Common myeloid progenitor, CD34-positive (primary cell): ENCODE measurements at regions not wholly inside any gene's neighbourhood (a gene's known extent, or its start where the extent isn't known, plus 50 kb on each side); places are given as distances from the start of the nearest gene placed in this dataset.

ENCODE experiments used
- CTCF ChIA-PET: fragments of 350-600 bp; sonication (Branson Sonifier 250); formaldehyde crosslinking; loops from one replicate; lab custom pipeline; 2021; ENCODE audit warnings: antibody characterized with exemption; lab: Charles Lee
- POLR2A ChIA-PET: fragments of 350-600 bp; sonication (Branson Sonifier 250); formaldehyde crosslinking; loops from one replicate; lab custom pipeline; 2021; ENCODE audit warnings: antibody characterized with exemption; lab: Charles Lee
- DNase-seq, 3 donors: peaks; one replicate each; pipeline versions ENCODE4 v3.0.0 to v3.0.0-alpha.2; 2013
- H3K27ac ChIP-seq, 2 experiments: 1 replicate in 1 of 2; 2 replicates in 1 of 2; pipeline ENCODE4 v1.7.0; 2013; ENCODE audit warnings: inconsistent platforms in 2 of 2, low read length in 2 of 2, mild to moderate bottlenecking in 2 of 2, low read depth in 1 of 2, moderate library complexity in 1 of 2; ENCODE audit not compliant: severe bottlenecking in 2 of 2, insufficient read depth in 1 of 2, poor library complexity in 1 of 2
- H3K27me3 ChIP-seq, 5 experiments: replicated peaks in 2 of 5; 1 replicate in 3 of 5; 2 replicates in 2 of 5; pipeline versions ENCODE4 v1.6.1 to v1.7.0; 2013; ENCODE audit warnings: low read length in 4 of 5, mild to moderate bottlenecking in 2 of 5, moderate library complexity in 2 of 5, inconsistent platforms in 1 of 5; ENCODE audit not compliant: insufficient read depth in 5 of 5, control insufficient read depth in 4 of 5
- H3K36me3 ChIP-seq, 4 experiments: 1 replicate in 2 of 4; 2 replicates in 2 of 4; pipeline versions ENCODE4 v1.6.1 to v1.7.0; 2013; ENCODE audit warnings: low read length in 3 of 4, control low read depth in 1 of 4, mild to moderate bottlenecking in 1 of 4; ENCODE audit not compliant: control insufficient read depth in 4 of 4, insufficient read depth in 4 of 4
- H3K4me1 ChIP-seq, 4 experiments: 1 replicate in 3 of 4; 2 replicates in 1 of 4; pipeline versions ENCODE4 v1.6.1 to v1.7.1; 2013; ENCODE audit warnings: low read length in 3 of 4, mild to moderate bottlenecking in 3 of 4, control low read depth in 1 of 4, inconsistent platforms in 1 of 4, moderate library complexity in 1 of 4; ENCODE audit not compliant: control insufficient read depth in 4 of 4, insufficient read depth in 4 of 4; ENCODE audit errors: control extremely low read depth in 1 of 4
- H3K4me3 ChIP-seq, 7 experiments: 1 replicate in 4 of 7; 2 replicates in 3 of 7; pipeline versions ENCODE4 v1.5.1 to v1.7.0; 2013; ENCODE audit warnings: mild to moderate bottlenecking in 7 of 7, low read length in 6 of 7, moderate library complexity in 6 of 7, inconsistent platforms in 2 of 7, low read depth in 2 of 7, control low read depth in 1 of 7; ENCODE audit not compliant: insufficient read depth in 4 of 7, control insufficient read depth in 1 of 7; ENCODE audit errors: extremely low read depth in 1 of 7
- H3K9me3 ChIP-seq, 5 experiments: 1 replicate in 4 of 5; 2 replicates in 1 of 5; pipeline versions ENCODE4 v1.6.1 to v1.7.1; 2013; ENCODE audit warnings: low read length in 4 of 5, mild to moderate bottlenecking in 2 of 5, inconsistent platforms in 1 of 5, low read depth in 1 of 5, moderate library complexity in 1 of 5; ENCODE audit not compliant: control insufficient read depth in 4 of 5, insufficient read depth in 2 of 5; ENCODE audit errors: control extremely low read depth in 1 of 5
- WGBS: methylation state at CpG from one replicate; pipeline ENCODE4 v1.1.5; 2013; ENCODE audit not compliant: insufficient coverage; 5-methylcytosine and 5-hydroxymethylcytosine counted together

DNA sequence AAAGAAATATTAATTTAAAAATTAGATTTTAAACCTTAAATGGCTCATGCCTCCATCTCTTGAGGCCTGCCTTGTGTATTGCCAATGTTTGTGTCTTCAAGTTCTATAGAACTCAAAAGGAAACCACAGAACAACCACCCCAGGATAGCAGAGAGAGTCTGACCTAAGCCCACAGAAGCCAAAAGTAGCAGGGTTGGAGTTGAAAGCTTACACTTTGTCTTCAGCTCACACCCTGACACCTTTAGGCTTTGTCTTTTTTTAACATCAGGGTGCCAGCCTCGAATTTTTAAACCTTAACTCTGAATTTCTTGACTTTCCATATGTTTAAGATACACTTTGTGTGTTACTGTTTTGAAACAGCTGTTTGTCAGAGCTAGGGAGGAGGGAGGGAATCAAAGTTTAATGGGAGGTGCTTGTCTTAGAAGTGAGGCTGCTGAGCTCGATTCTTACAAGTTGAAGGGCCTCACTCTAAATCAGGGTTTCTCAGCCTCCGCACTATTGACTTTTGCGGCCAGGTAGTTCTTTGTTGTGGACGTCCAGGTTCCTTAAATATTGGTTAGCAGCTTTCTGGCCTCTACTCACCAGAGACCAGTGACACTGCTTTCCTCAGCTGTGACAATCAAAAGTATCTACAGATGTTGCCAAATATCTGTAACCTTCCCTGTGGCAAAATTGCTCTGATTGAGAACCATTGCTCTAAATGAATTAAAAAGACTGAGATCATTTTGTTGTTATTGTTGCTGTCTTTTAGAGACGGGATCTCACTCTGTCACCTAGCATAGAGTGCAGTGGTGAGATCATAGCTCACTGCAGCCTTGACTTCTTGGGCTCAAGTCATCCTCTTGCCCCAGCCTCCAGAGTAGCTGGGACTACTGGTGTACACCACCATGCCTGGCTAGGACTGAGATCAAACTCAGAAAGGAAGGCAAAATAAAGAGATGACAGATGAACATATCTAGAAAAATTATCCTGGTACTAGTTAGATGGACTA, 139.2 kb upstream of the EOMES start:
- DNase-seq = no peak
- no peaks in the 10 kb centered on the region for H3K9me3 ChIP-seq
- H3K27me3 ChIP-seq = no peaks in the 10 kb centered on the region
- H3K36me3 ChIP-seq = no peaks in the 10 kb centered on the region
- no peak overlapping the region for H3K4me3 ChIP-seq
- CTCF ChIA-PET = no interaction called here
- 87% methylated on average over 5 of the region's 6 CpGs for WGBS
- POLR2A ChIA-PET = no interaction called here
- H3K4me1 ChIP-seq = no peaks in the 10 kb centered on the region
- no peak overlapping the region for H3K27ac ChIP-seq

- Histone ChIP-seq H3K27me3 (no peaks in the 10 kb centered on the region), H3K9me3 (peaks cover 0 to 18% (median 3%) of the 10 kb centered on the region in 5 experiments), H3K27ac (no peak overlapping the region), H3K36me3 (no peaks in the 10 kb centered on the region), H3K4me1 (no peaks in the 10 kb centered on the region), H3K4me3 (no peak overlapping the region)
- POLR2A ChIA-PET = no interaction called here
- DNase-seq = no peak
- CTCF ChIA-PET = no interaction called here
Measured at GRCh38 chr3:27865731-27866130, 143.6 kb upstream of the EOMES start.

- H3K36me3 ChIP-seq = no peaks in the 10 kb centered on the region
- ChIA-PET CTCF (no interaction called here), POLR2A (no interaction called here)
- H3K27ac ChIP-seq = no peak overlapping the region
- H3K4me1 ChIP-seq = no peaks in the 10 kb centered on the region
- no peaks in the 10 kb centered on the region for H3K27me3 ChIP-seq
- H3K4me3 ChIP-seq = no peak overlapping the region
- H3K9me3 ChIP-seq = peaks cover 2 to 18% (median 3%) of the 10 kb centered on the region in 5 experiments
- DNase-seq = no peak
Measured at GRCh38 chr3:27869152-27869551, 147.0 kb upstream of the EOMES start.

- Histone ChIP-seq H3K4me3 (no peak overlapping the region), H3K27ac (no peak overlapping the region), H3K4me1 (peaks cover 2 to 25% (median 18%) of the 10 kb centered on the region in 4 experiments), H3K9me3 (no peaks in the 10 kb centered on the region), H3K27me3 (no peaks in the 10 kb centered on the region), H3K36me3 (no peaks in the 10 kb centered on the region)
- POLR2A ChIA-PET = no interaction called here
- CTCF ChIA-PET = no interaction called here
- peak in 2 of 3 donors; percentile 69 to 70 for DNase-seq
- 91% methylated on average over 4 of the region's 7 CpGs for WGBS
Measured at GRCh38 chr3:27877061-27878013, 155.2 kb upstream of the EOMES start.

DNA sequence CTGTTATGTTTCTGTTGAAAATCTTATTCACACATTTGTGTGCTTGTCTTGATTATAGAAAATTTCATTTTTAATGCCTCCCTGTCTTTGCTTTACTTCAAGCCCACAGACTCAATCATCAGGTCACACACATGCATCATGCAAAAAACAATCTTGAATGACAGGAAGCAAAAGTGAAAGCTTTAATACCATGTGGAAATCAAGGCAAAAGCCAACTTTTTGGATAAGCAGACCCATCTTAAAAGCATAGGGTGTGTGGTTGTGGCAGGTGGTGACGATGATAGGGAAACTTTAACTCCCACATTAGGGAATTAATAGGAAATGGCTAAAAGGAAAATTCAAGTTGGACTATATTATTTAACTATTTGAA, 155.9 kb upstream of the EOMES start:
- no peaks in the 10 kb centered on the region for H3K36me3 ChIP-seq
- no peaks in the 10 kb centered on the region for H3K27me3 ChIP-seq
- DNase-seq = peak in 2 of 3 donors; percentile 29 to 40
- no CpG with 5 or more reads among the region's 1 CpG for WGBS
- POLR2A ChIA-PET = no interaction called here
- no peak overlapping the region for H3K4me3 ChIP-seq
- H3K27ac ChIP-seq = no peak overlapping the region
- CTCF ChIA-PET = no interaction called here
- H3K4me1 ChIP-seq = peaks cover 2 to 25% (median 18%) of the 10 kb centered on the region in 4 experiments
- H3K9me3 ChIP-seq = no peaks in the 10 kb centered on the region

- peak; percentile 17 to 63 (median 55) for DNase-seq
- Histone ChIP-seq H3K27ac (peak overlapping the region in 1 of 2 experiments; percentile 67), H3K27me3 (no peaks in the 10 kb centered on the region), H3K9me3 (no peaks in the 10 kb centered on the region), H3K4me3 (peak overlapping the region in 6 of 7 experiments; percentile 53 to 83 (median 66)), H3K4me1 (peaks cover 2 to 25% (median 18%) of the 10 kb centered on the region in 4 experiments), H3K36me3 (no peaks in the 10 kb centered on the region)
- ChIA-PET CTCF (interaction anchor here (0.5 to 1.1 kb wide), 2 partner anchors 414 to 423 kb away, joined by 3 read pairs; no protein-coding TSS in a partner anchor), POLR2A (no interaction called here)
- no CpG with 5 or more reads among the region's 7 CpGs for WGBS
Measured at GRCh38 chr3:27880969-27881892, 159.1 kb upstream of the EOMES start.
